ENCODE measurements at regions not wholly inside any gene's neighbourhood (a gene's known extent, or its start where the extent isn't known, plus 50 kb on each side); places are given as distances from the start of the nearest gene placed in this dataset.

DNA sequence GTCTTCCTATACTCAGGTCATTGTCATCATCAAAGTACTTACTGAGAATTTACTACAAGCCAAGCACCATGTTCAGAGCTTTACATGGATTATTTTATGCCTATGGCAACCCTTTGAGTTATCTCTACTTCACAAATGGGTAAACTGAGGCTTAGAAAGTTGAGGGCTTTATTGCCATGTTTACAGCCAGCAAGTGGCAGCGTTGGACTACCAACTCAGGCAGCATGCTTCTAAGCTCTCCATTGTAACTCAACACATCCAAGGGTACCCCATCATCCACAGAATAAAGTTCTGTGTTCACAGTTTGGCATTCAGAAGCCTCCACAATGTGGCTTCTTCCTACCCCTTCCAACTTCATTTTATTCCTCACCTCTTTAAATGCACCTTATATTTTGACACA, 422.6 kb upstream of the GRIA1 start:
- H3K27ac ChIP-seq, result no peak overlapping the region
- TF ChIP-seq, protein P1, sequence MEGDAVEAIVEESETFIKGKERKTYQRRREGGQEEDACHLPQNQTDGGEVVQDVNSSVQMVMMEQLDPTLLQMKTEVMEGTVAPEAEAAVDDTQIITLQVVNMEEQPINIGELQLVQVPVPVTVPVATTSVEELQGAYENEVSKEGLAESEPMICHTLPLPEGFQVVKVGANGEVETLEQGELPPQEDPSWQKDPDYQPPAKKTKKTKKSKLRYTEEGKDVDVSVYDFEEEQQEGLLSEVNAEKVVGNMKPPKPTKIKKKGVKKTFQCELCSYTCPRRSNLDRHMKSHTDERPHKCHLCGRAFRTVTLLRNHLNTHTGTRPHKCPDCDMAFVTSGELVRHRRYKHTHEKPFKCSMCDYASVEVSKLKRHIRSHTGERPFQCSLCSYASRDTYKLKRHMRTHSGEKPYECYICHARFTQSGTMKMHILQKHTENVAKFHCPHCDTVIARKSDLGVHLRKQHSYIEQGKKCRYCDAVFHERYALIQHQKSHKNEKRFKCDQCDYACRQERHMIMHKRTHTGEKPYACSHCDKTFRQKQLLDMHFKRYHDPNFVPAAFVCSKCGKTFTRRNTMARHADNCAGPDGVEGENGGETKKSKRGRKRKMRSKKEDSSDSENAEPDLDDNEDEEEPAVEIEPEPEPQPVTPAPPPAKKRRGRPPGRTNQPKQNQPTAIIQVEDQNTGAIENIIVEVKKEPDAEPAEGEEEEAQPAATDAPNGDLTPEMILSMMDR (IDR thresholded peaks at IDR 0.05), result no peak
- TF ChIP-seq POLR2A (IDR thresholded peaks at IDR 0.05), result no peak
- 63 to 89% methylated on average over 1 of the region's 1 CpG for WGBS, 2 donors
- no peak overlapping the region for H3K4me3 ChIP-seq
- no peaks in the 10 kb centered on the region for H3K4me1 ChIP-seq
- H3K36me3 ChIP-seq, result no peaks in the 10 kb centered on the region
- DNase-seq, result no peak
- no peaks in the 10 kb centered on the region for H3K27me3 ChIP-seq
- intact Hi-C loops (cut with DNase I), result no loop called here
- no peaks in the 10 kb centered on the region for H3K9me3 ChIP-seq

DNA sequence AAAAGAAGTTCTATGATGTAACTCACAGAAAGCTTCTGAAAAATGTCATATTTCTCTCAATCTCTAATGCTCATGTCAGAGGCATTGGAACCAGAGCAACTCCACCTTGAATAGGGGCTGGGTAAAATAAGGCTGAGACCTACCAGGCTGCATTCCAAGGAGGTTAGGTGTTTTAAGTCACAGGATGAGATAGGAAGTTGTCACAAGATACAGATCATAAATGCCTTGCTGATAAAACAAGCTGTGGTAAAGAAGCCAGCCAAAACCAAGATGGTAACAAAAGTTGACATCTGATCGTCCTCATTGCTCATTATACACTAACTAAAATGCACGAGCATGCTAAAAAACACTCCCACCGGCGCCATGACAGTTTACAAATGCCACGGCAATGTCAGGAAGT, 411.1 kb upstream of the GRIA1 start:
- 67 to 85% methylated on average over 5 of the region's 5 CpGs for WGBS, 2 donors
- Histone ChIP-seq H3K4me1 (no peaks in the 10 kb centered on the region), H3K36me3 (no peaks in the 10 kb centered on the region), H3K27me3 (no peaks in the 10 kb centered on the region), H3K9me3 (no peaks in the 10 kb centered on the region), H3K27ac (no peak overlapping the region), H3K4me3 (no peak overlapping the region)
- DNase-seq, result no peak
- intact Hi-C loops (cut with DNase I), result no loop called here
- TF ChIP-seq, protein P1 (IDR thresholded peaks at IDR 0.05), result no peak
- TF ChIP-seq POLR2A (IDR thresholded peaks at IDR 0.05), result no peak

DNA sequence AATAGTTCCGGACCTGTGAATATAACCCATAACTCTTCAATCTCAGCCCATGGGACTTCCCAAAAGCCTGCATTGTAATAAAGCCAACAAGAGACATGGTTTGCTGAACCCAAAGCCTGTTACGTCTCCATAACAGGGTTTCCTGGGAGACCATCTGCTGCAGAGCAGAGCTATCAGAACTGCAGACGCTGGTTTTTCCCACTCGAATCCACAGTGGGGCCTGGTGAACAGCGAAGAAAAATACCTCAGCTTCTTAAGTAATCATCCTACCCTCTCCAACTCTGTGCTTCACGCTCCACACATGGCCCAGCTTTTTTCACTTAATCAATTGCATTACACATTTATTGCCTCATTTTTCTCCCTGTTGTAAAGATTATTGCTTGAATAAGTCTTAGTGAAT, 409.5 kb upstream of the GRIA1 start:
- Histone ChIP-seq H3K4me3 (no peak overlapping the region), H3K36me3 (no peaks in the 10 kb centered on the region), H3K27ac (no peak overlapping the region), H3K27me3 (no peaks in the 10 kb centered on the region), H3K4me1 (no peaks in the 10 kb centered on the region), H3K9me3 (no peaks in the 10 kb centered on the region)
- intact Hi-C loops (cut with DNase I), result no loop called here
- no peak for DNase-seq
- TF ChIP-seq POLR2A (IDR thresholded peaks at IDR 0.05), result no peak
- TF ChIP-seq, protein P1 (IDR thresholded peaks at IDR 0.05), result no peak
- WGBS, 2 donors, result 82 to 87% methylated on average over 6 of the region's 6 CpGs

DNA sequence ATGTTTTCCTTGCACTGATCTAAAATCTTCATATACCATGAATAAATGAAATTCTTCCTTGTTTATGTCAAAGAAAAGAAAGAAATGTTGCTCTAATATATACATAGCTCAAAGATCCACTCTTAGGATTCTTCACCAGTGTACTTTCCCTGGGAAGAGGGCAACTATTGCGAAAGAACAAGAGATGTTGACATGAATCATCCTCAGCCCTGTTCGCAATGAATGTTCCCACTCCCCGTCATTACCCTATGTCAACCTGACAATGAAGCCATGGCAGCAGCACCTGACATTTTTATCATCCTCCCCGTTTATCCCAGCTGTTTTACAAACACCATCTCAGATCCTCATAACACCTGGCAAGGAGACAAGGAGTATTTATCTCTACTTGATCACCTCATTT, 409.1 kb upstream of the GRIA1 start:
- Histone ChIP-seq H3K4me1 (no peaks in the 10 kb centered on the region), H3K9me3 (no peaks in the 10 kb centered on the region), H3K4me3 (no peak overlapping the region), H3K27ac (no peak overlapping the region), H3K27me3 (no peaks in the 10 kb centered on the region), H3K36me3 (no peaks in the 10 kb centered on the region)
- intact Hi-C loops (cut with DNase I), result no loop called here
- TF ChIP-seq, protein P1 (IDR thresholded peaks at IDR 0.05), result no peak
- TF ChIP-seq POLR2A (IDR thresholded peaks at IDR 0.05), result no peak
- no peak for DNase-seq
- WGBS, 2 donors, result 61 to 69% methylated on average over 4 of the region's 4 CpGs

DNA sequence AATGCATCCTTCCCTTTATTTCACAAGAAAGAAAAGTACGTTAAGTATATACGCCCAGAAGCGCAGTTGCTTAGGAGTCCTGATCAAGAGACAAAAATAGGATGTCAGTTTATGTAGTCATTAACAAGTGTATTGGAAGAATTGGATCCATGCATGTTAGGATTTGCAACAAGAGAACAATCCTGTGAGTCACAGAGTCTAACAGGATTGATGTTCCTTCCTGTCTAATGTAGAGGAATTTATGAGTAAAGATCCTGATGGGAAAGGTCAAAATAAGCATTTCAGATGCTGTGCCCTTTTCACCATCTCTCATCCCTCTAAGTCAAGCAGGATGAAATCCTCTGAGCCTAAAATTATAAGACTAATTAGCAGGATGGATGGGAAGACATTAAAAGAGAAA, 406.0 kb upstream of the GRIA1 start:
- no peak for TF ChIP-seq POLR2A (IDR thresholded peaks at IDR 0.05)
- TF ChIP-seq, protein P1 (IDR thresholded peaks at IDR 0.05), result no peak
- no peak overlapping the region for H3K4me3 ChIP-seq
- no peaks in the 10 kb centered on the region for H3K27me3 ChIP-seq
- intact Hi-C loops (cut with DNase I), result no loop called here
- 34 to 62% methylated on average over 3 of the region's 3 CpGs for WGBS, 2 donors
- no peaks in the 10 kb centered on the region for H3K9me3 ChIP-seq
- DNase-seq, result no peak
- no peak overlapping the region for H3K27ac ChIP-seq
- no peaks in the 10 kb centered on the region for H3K4me1 ChIP-seq
- H3K36me3 ChIP-seq, result no peaks in the 10 kb centered on the region
